ENCODE measurements at regions not wholly inside any gene's neighbourhood (a gene's known extent, or its start where the extent isn't known, plus 50 kb on each side); places are given as distances from the start of the nearest gene placed in this dataset.

- no peak for TF ChIP-seq NFIC (IDR thresholded peaks at IDR 0.05)
Observed at GRCh38 chr11:134879931-134880330, 467.9 kb upstream of the B3GAT1 start (continued).

- POLR2A ChIA-PET, result no interaction called here
- CTCF ChIA-PET (ENCODE audit: low intra/inter-chr PET ratio), result no interaction called here
- FAIRE-seq, result no peak
- Histone ChIP-seq H3K4me3 (no peak overlapping the region), H3K36me3 (ENCODE audit: control insufficient read depth, insufficient read depth, low read length) (no peaks in the 10 kb centered on the region), H2AFZ (ENCODE audit: low read depth, low read length) (no peak overlapping the region), H3K9me1 (ENCODE audit: control insufficient read depth, insufficient read depth, low read length) (no peaks in the 10 kb centered on the region), H3K9ac (ENCODE audit: insufficient read depth in 1 of 2, low read depth in 2 of 2, low read length in 2 of 2) (no peak overlapping the region; a peak in 1 of 4 replicates), H3K79me2 (ENCODE audit: control insufficient read depth, insufficient read depth, low read length) (no peaks in the 10 kb centered on the region), H3K9me3 (replicated peaks; ENCODE audit: control insufficient read depth, insufficient read depth, low read depth, low read length) (no peaks in the 10 kb centered on the region), H4K20me1 (replicated peaks; ENCODE audit: control insufficient read depth, insufficient read depth, low read length) (no peaks in the 10 kb centered on the region), H3K4me2 (ENCODE audit: insufficient read depth, low read length) (no peak overlapping the region), H3K27ac (ENCODE audit: extremely low read depth, low read depth, low read length) (no peak overlapping the region), H3K4me1 (replicated peaks in 1 of 2; ENCODE audit: control insufficient read depth in 2 of 2, insufficient read depth in 2 of 2, low read length in 2 of 2) (no peaks in the 10 kb centered on the region), H3K27me3 (ENCODE audit: control insufficient read depth in 2 of 2, insufficient read depth in 2 of 2, low read length in 2 of 2) (peaks cover 6 to 30% of the 10 kb centered on the region in 2 experiments; a peak in 4 of 5 replicates)
- no peak for ATAC-seq
- no TSS peak for BruUV-seq (replicated peaks)
- WGBS (ENCODE audit: insufficient coverage, low coverage, missing lambda C conversion rate), result 0% methylated on average over 4 of the region's 4 CpGs
- in situ Hi-C loops (cut with MboI) (no loop called here), intact Hi-C loops (cut with micrococcal nuclease) (no loop called here)
- DNase-seq (ENCODE audit: extremely low read depth in 1 of 4, low spot score in 3 of 4), result no peak
- TF ChIP-seq HMGN3 (IDR thresholded peaks at IDR 0.05; ENCODE audit: borderline replicate concordance, extremely low read depth, insufficient read length, low read depth, low read length) (no peak), HDAC3 (IDR thresholded peaks at IDR 0.05; ENCODE audit: borderline replicate concordance, partially characterized antibody) (no peak), PTTG1 (tag; IDR thresholded peaks at IDR 0.05; ENCODE audit: low read depth) (no peak), HMGXB4 (CRISPR knock-in tag; IDR thresholded peaks at IDR 0.05) (no peak), CSDE1 (IDR thresholded peaks at IDR 0.05) (no peak), ZNF445 (CRISPR knock-in tag; IDR thresholded peaks at IDR 0.05; ENCODE audit: low read depth) (no peak), MXI1 (IDR thresholded peaks at IDR 0.05; ENCODE audit: low read depth, low read length) (no peak), ZC3H11A (IDR thresholded peaks at IDR 0.05; ENCODE audit: low read depth, low read length) (no peak), DEAF1 (CRISPR knock-in tag; IDR thresholded peaks at IDR 0.05) (no peak), HMG20A (CRISPR knock-in tag; conservative IDR thresholded peaks at IDR 0.05) (no peak), AFF1 (IDR thresholded peaks at IDR 0.05; ENCODE audit: low read depth in 1 of 2, partially characterized antibody in 2 of 2) (no peak), XRCC4 (IDR thresholded peaks at IDR 0.05; ENCODE audit: extremely low read depth, insufficient read depth, insufficient read length) (no peak), ZC3H4 (CRISPR knock-in tag; IDR thresholded peaks at IDR 0.05; ENCODE audit: borderline replicate concordance) (no peak), DIDO1 (tag; IDR thresholded peaks at IDR 0.05; ENCODE audit: low read depth) (no peak)
Observed at GRCh38 chr11:134879341-134879740, 467.3 kb upstream of the B3GAT1 start.
